Esophagus mucosa (tissue), 1 donor: ENCODE measurements at regions not wholly inside any gene's neighbourhood (a gene's known extent, or its start where the extent isn't known, plus 50 kb on each side); places are given as distances from the start of the nearest gene placed in this dataset.
"Not testable (repeated sequence)": the region's sequence is repeated elsewhere in the genome, so short reads cannot be mapped to it uniquely, and the experiment has no call there.

ENCODE experiments used
- ATAC-seq: fragments of 200-7000 bp; cut with Tn5 transposase; one replicate; pipeline ENCODE4 v1.9.1; 2020
- donor health status: DM: yes; HTN: yes; CAD: no.

GRCh38 chr7:73170902-73171301 lies 85.1 kb upstream of the SPDYE9 start:
- ATAC-seq = peak; percentile 23

- ATAC-seq = not testable (repeated sequence)
Observed at GRCh38 chr7:73170415-73170814, 84.6 kb upstream of the SPDYE9 start.

GRCh38 chr7:73166152-73166551 lies 80.3 kb upstream of the SPDYE9 start:
- ATAC-seq = not testable (repeated sequence)

GRCh38 chr7:73162680-73163079 lies 76.8 kb upstream of the SPDYE9 start:
- ATAC-seq = peak; percentile 74

GRCh38 chr7:73161727-73162126 lies 75.9 kb upstream of the SPDYE9 start:
- ATAC-seq = peak; percentile 17

- not testable (repeated sequence) for ATAC-seq
Observed at GRCh38 chr7:73157169-73157661, 71.4 kb upstream of the SPDYE9 start.

- not testable (repeated sequence) for ATAC-seq
Observed at GRCh38 chr7:73156510-73157168, 70.8 kb upstream of the SPDYE9 start.

GRCh38 chr7:73154586-73155038 lies 68.8 kb upstream of the SPDYE9 start:
- ATAC-seq = peak; percentile 92

GRCh38 chr7:73153921-73154585 lies 68.2 kb upstream of the SPDYE9 start:
- ATAC-seq = not testable (repeated sequence)

GRCh38 chr7:73148570-73148969 lies 62.7 kb upstream of the SPDYE9 start:
- not testable (repeated sequence) for ATAC-seq

GRCh38 chr7:73147681-73148080 lies 61.8 kb upstream of the SPDYE9 start:
- ATAC-seq = not testable (repeated sequence)

- not testable (repeated sequence) for ATAC-seq
Observed at GRCh38 chr7:73143993-73144392, 58.2 kb upstream of the SPDYE9 start.

GRCh38 chr7:73137922-73138321 lies 52.1 kb upstream of the SPDYE9 start:
- not testable (repeated sequence) for ATAC-seq
